ENCODE measurements at regions not wholly inside any gene's neighbourhood (a gene's known extent, or its start where the extent isn't known, plus 50 kb on each side); places are given as distances from the start of the nearest gene placed in this dataset.

- no peak for DNase-seq
Measured at GRCh38 chr7:33757050-33757449, 148.3 kb upstream of the BMPER start.

- DNase-seq: peak; percentile 66
Measured at GRCh38 chr7:33757563-33758165, 147.7 kb upstream of the BMPER start.

DNA sequence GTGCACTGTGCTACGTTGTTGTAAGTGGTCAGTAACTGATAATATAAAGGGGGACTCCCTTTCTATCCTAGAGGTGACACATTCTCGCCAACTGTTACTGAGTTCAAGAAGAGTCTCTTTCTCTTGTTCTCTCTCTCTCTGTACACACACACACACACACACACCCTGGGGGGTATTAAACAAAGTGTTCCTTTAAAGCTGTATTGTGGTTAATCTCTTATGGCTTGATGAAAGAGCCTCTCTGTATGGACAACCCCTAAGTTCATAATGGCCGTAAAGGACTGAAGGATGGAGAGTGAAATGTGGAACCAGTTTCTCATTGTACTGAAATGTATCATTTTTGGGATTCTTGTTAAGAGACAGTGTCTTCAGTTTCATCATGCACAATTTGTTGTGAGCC lies 145.2 kb upstream of the BMPER start:
- DNase-seq: no peak

DNA sequence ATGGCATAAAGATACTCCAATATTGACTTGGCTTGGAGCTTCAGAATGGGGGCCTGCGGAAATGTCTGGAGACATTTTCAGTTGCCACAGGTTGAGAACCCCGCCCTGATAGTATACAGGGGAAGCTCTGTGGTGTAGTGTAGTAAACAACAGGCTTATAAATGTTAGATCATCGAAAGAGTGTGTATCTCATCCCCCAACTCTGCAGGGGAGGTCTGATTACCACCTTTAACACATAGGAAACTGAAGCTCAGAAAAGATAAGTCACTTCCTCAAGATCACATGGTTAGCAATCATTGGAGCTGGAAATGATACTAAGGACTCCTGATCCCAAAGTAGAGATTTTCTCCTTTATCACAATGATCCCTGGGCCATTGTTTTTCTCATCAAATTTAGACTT lies 144.5 kb upstream of the BMPER start:
- no peak for DNase-seq

GRCh38 chr7:33761449-33762080 lies 143.8 kb upstream of the BMPER start:
- peak; percentile 46 for DNase-seq

- peak; percentile 50 for DNase-seq
Measured at GRCh38 chr7:33762151-33762910, 143.0 kb upstream of the BMPER start.

DNA sequence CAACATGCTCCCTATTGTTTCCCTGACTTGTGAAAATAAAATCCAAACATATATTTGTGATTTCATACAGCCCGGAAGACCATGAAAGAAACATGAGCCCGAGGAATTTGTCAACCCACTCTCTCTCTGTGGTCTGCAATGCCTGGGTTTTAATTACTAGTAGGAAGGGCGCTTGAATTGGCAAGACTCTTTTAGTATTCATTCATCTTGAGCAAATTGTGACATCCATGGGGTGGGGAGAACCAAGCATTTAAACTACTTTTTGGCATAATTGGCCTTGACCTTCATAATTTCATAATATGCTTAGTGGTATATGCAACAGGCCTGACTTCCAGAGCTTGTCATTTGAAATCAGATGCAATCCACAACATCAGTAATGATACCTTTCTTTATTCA lies 142.4 kb upstream of the BMPER start:
- DNase-seq: no peak

DNA sequence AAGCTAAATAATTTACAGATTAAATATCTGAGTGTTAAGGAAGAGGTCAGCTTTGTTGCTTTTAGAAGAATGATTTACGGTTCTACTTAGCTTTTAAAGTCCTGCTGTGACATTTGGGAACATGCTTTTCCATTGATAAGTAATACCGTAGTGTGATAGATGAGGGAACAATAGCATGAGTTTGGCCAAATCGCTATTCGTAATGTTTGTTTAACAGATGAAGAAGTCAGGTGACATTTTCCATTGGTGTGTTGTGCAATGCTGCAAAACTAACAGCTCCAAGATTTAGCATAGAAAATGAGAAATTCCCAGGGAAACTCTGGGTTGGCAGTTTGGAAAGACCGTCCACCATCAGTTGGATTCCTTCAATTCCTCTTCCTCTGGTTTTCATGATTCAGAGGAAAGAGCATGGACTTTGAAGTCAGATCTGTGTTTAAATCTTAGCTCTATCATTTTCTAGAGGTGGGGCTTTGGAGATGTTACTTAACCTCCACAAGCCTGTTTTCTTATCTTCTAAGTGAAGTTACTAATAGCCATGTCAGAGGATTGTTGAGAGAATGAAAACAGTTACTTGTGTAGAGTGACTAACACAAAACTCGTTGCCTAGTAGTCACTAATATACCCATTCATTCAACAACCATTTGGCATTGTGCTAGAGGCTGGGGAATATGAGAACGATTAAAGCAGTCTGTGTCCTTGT lies 140.4 kb upstream of the BMPER start:
- no peak for DNase-seq

GRCh38 chr7:33766405-33766804 lies 138.9 kb upstream of the BMPER start:
- no peak for DNase-seq

DNA sequence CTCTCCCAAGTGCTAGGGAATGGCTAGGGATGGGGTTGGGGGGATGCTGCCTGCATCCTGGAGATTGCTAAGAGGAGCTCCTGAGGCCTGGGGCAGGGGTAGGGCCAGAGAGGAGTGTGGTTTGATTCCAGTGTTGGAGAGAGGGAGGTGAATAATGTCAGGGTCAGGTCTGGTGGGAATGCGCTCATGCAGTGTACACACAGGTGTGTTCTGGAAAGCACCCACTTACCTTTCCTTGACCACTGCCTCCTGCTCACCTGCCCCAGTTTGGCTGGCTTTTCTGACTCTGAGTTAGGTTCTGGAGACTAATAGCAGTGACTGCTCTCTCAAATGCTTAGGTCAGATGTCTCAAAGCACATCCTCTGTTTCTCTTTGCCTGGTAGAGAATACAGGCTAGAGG lies 135.4 kb upstream of the BMPER start:
- DNase-seq: no peak

- DNase-seq: no peak
Measured at GRCh38 chr7:33770576-33770975, 134.8 kb upstream of the BMPER start.

DNA sequence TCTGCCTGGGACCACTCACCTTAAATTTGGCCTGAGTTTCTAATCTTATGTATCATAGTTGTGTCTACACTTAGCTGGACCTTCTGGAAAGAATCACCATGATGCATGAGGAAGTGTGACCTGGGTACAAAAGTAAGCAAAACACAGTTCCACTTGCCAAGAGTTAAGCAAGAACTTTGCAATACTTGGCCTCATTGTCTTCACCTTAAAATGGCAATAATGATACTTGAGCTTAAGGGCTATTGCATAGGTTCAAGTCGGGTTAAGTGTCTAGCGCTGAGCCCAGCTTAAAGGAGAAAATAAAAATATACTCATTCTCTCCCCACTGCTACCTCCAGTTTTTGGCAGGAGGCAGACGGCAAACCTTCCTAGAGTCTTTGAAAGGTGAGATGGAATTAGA lies 133.9 kb upstream of the BMPER start:
- no peak for DNase-seq

DNA sequence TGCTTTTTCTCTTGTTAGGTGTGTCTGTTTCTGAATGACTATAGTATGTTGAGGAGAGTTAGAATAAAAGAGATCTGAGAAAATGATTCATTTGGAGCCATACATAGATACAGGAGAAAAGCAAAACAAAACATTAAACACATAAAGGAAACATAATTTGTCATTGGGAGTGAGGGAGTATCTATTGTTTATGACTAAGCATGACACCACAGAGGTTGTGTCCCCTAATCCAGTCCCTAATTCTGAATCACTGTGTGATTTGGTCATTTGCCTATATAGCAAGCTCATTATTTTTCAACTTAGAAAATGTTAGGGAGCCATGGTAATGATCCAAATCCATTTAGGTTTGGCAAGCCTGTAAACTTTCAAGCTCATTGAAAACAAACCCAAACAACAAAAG lies 132.3 kb upstream of the BMPER start:
- no peak for DNase-seq

DNA sequence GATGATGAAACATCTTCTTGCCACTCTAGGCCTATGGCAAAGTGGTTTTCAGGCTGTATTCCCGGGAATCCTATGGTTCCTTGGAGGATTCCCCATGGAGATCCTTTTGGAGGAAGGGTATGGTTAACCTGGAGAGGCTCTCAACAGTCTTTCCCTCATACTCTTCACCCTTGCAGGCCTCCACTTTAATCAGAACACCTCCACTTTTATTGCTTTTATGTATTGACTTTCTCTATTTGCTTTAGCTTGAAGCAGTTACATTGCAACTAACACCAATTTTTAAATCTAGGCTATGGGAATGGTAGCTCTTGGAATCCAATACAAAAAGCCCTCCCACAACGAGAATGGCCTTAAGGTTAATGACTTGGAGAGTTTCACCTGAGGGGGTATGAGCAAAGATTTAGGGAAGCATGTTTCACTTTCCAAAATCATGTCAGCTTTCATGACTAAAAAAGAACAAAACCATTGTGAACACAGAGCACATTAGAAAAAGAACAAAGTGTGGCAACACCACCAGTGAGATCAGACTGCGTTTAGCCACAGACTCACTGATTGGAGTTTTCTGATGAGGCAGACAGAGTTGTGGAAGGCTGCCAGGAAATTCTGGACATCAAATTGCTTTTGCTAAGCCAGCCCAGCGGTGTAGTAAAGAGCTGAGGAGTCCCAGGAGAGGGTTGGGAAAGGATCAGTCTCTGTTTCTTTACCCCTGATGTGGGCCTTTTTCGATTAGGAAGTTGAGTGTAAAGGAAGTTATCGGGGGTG lies 130.4 kb upstream of the BMPER start:
- peak; percentile 81 for DNase-seq

DNA sequence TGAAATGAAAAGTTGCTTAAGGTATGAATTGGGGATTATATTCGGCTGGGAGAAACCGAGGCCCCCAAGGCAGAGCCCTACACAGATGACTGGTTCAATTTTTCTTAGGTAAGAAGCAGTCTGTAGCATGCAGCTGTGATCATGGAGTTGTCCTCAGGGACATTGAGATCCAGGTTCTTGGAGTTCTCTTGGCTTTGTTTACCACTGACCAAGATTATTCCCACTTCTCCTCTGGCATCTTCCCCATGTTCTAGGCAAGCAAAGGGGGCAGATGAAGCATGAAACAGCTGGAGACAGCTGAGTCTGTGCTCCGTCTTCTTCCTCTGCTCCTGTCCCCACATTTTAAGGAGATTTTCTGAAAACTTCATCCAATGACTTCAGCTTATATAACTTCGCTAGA lies 129.5 kb upstream of the BMPER start:
- DNase-seq: no peak

DNA sequence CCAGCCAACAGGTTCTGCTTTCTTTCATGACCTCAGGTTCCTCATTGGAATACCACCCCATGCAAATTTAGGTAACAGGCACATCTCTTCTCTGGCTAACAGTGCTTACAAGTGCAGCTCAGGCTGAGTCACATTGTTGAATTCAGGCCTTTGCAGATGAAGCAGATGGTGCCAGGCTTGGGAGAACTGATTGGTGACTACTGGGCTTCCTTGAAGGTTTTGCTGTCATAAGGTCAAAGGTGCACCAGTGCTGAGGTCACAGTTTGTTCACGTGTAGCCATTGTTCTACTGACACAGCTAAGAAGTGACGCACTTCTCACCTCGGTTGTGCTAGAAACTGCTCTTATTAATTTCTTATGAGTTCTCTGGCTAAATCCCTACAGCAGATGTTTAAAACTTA lies 128.6 kb upstream of the BMPER start:
- no peak for DNase-seq

DNA sequence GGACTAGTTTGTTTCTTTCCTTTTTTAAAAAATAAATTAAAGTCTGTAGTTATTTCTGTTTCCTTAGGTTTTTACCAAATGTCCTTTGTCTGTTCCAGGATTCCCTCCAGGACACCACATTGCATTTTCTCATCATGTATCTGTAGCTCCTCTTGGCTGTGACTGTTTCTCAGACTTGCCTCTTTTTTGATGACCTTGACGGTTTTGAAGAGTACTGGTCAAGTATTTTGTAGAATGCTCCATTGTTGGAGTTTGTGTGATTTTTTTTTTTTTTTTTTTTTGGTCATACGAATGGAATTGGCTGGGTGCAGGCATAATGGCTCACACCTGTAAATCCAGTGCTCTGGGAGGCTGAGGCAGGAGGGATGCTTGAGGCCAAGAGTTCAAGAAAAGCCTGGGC lies 127.1 kb upstream of the BMPER start:
- no peak for DNase-seq

DNA sequence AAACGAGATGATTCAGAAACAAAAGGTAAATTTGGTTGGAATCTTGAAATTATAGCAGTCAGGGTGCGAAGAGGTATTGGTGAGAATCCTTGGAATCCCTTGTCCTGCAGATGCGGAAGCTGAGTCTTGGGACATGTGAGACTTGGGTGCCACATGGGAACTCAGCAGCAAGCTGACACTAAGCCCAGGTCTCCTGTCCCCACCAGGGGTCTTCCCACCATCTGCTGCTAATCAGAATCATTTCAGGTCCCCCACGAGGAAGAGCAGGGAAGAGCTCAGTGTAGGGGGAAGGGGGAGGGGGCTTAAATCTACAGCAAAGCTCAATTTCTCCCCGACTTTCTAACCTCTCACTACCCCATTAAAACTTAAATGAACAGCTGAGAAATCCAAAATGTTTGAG lies 126.1 kb upstream of the BMPER start:
- no peak for DNase-seq

- DNase-seq: no peak
Measured at GRCh38 chr7:33781167-33781566, 124.2 kb upstream of the BMPER start.

DNA sequence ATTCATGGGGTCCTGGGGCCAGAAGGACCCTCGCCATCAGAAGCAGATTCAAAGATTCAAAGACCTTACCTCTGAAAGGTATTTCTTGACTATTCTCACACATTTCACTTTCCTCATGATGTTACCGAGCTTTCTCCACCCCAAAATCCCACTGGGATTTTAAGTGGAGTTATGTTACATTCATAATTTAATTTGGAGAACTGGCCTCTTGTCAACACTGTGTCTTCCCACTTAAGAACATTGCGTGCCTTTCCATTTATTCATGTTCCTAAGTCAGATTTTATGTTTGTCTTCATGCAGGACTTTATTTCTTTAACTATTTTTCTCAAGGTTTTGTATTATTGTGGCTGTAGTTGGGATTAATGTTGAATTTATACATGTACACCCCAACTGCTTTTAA lies 123.5 kb upstream of the BMPER start:
- DNase-seq: peak; percentile 76

DNA sequence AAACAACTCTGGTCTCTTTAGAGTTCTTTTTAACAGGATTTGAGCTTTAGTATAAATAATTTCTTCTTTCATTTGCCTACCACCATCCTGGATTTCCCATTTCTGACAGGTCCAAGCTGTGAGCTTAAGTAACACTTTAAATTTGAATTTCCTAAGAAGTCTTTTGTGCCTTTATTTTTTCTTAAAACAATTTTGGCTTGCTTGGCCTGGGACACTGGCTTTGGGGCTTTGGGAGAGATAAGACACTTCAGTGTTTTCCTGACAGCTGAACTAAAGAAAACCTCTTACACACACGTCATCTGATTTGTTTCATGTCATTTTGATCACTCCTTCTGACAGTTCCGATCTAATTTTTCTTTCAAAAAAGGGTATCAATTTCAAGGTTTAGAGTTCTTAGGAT lies 121.3 kb upstream of the BMPER start:
- DNase-seq: no peak

DNA sequence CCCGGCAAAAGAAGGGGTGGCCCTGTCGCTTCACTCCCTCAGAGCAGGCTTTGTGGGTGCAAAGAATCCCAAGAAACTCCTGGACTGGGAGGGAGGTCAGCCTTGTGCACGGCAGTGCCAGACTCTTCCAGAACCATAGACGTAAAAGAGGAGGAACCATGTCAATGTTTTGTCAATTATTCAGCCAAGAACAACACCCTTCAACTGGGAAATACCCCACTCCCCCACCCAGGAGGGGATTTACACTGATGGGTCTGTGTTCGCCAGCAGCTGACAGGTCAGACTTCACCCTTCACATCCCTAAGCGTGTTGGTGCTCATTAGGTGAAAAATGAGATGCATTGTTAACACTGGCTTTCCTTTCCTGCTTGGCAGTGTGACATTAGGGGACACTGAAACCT lies 116.8 kb upstream of the BMPER start:
- DNase-seq: peak; percentile 65

All from tongue (tissue), 1 donor.